ENCODE measurements at regions not wholly inside any gene's neighbourhood (a gene's known extent, or its start where the extent isn't known, plus 50 kb on each side); places are given as distances from the start of the nearest gene placed in this dataset.

GRCh38 chr7:106163257-106163656 lies 51.1 kb upstream of the SYPL1 start:
- no peaks in the 10 kb centered on the region for H3K4me1 ChIP-seq (ENCODE audit: control insufficient read depth, insufficient read depth, low read length)
- no peak for TF ChIP-seq CTCF (IDR thresholded peaks at IDR 0.05)
- no peak overlapping the region for H3K27ac ChIP-seq (ENCODE audit: low read length)
- H3K36me3 ChIP-seq (ENCODE audit: control insufficient read depth, insufficient read depth, low read length): no peaks in the 10 kb centered on the region
- H3K9me3 Mint-ChIP-seq: no peaks in the 10 kb centered on the region
- no peak overlapping the region for H3K4me3 Mint-ChIP-seq
- no peak for ATAC-seq
- no peaks in the 10 kb centered on the region for H3K27me3 ChIP-seq (ENCODE audit: control insufficient read depth, insufficient read depth, low read length)
- H3K27me3 Mint-ChIP-seq (ENCODE audit: low read depth in 2 of 2): peaks cover 23 to 36% of the 10 kb centered on the region in 2 donors
- no peak overlapping the region for H3K27ac Mint-ChIP-seq
- intact Hi-C loops (cut with micrococcal nuclease): no loop called here
- H3K36me3 Mint-ChIP-seq: no peaks in the 10 kb centered on the region
- no peak for DNase-seq
- no peaks in the 10 kb centered on the region for H3K4me1 Mint-ChIP-seq
- peaks cover 7% of the 10 kb centered on the region for H3K9me3 ChIP-seq (ENCODE audit: control insufficient read depth, insufficient read depth, low read length)
- H3K4me3 ChIP-seq (ENCODE audit: low read length): no peak overlapping the region
